GM12878 (cell line): ENCODE measurements at regions not wholly inside any gene's neighbourhood (a gene's known extent, or its start where the extent isn't known, plus 50 kb on each side); places are given as distances from the start of the nearest gene placed in this dataset.

Experiments used
- ATAC-seq: fragments of 200-7000 bp; cut with Tn5 transposase; 3 replicates; pipeline ENCODE4 v1.9.1; 2020; ENCODE audit warnings: mild to moderate bottlenecking, moderate library complexity
- BruUV-seq: library from RNA; stranded (reverse); fragments of 400-500 nt; replicated peaks from 2 replicates; lab custom pipeline; 2021; lab: Mats Ljungman, UMichigan
- CTCF ChIA-PET: fragments of 300-600 bp; sonication (Branson Sonifier 250); formaldehyde crosslinking; extraction: SDS; loops from one replicate; lab custom pipeline; 2021; ENCODE audit warnings: inconsistent platforms; lab: Yijun Ruan, JAX
- POLR2A ChIA-PET: fragments of 350-600 bp; formaldehyde crosslinking; extraction: SDS; loops from one replicate; lab custom pipeline; 2021; ENCODE audit warnings: inconsistent platforms; lab: Charles Lee
- RAD21 ChIA-PET: fragments of 300-600 bp; sonication (Branson Sonifier 250); formaldehyde crosslinking; loops from one replicate; lab custom pipeline; 2023; ENCODE audit warnings: antibody characterized with exemption; ENCODE audit not compliant: unreplicated experiment; lab: Charles Lee
- SMC1A ChIA-PET: fragments of 300-600 bp; sonication (Branson Sonifier 250); formaldehyde crosslinking; loops from one replicate; lab custom pipeline; 2023; ENCODE audit not compliant: unreplicated experiment, uncharacterized antibody; lab: Charles Lee
- DNase-seq: peaks from one replicate; pipeline ENCODE4 v3.0.0-alpha.2; 2011; ENCODE audit warnings: low read depth, low spot score
- FAIRE-seq: peaks from 3 replicates; lab custom pipeline; 2011; peaks lifted over from hg19 to GRCh38; lab: Jason Lieb, UNC
- H2AFZ ChIP-seq: 2 replicates; pipeline ENCODE4 v1.6.0; 2011; ENCODE audit warnings: low read depth, low read length, control low read depth; ENCODE audit not compliant: control insufficient read depth
- H3K27ac ChIP-seq: 2 replicates; pipeline ENCODE4 v1.5.1; 2011; ENCODE audit warnings: control low read depth; ENCODE audit not compliant: control insufficient read depth, insufficient read depth
- H3K27me3 ChIP-seq, 2 experiments: replicated peaks in 1 of 2; 2 replicates each; pipeline versions ENCODE4 v1.6.0 to v1.6.1; 2011; ENCODE audit warnings: low read length in 1 of 2; ENCODE audit not compliant: control insufficient read depth in 2 of 2, insufficient read depth in 2 of 2
- H3K36me3 ChIP-seq, 2 experiments: 2 replicates each; pipeline ENCODE4 v1.5.1; 2011; ENCODE audit warnings: low read length in 1 of 2; ENCODE audit not compliant: control insufficient read depth in 2 of 2, insufficient read depth in 2 of 2
- H3K4me1 ChIP-seq: 2 replicates; pipeline ENCODE4 v1.6.1; 2011; ENCODE audit warnings: mild to moderate bottlenecking, low read length, moderate library complexity, mixed read lengths; ENCODE audit not compliant: control insufficient read depth, insufficient read depth
- H3K4me2 ChIP-seq: 2 replicates; pipeline ENCODE4 v1.6.0; 2011; ENCODE audit warnings: control low read depth; ENCODE audit not compliant: control insufficient read depth, insufficient read depth
- H3K4me3 ChIP-seq: fragments of 200-600 bp; sonication (generic); 2 replicates; pipeline ENCODE4 v1.5.1; 2016
- H3K79me2 ChIP-seq: 2 replicates; pipeline ENCODE4 v1.6.0; 2011; ENCODE audit warnings: low read length; ENCODE audit not compliant: control insufficient read depth, insufficient read depth
- H3K9ac ChIP-seq: 2 replicates; pipeline ENCODE4 v1.8.0; 2011; ENCODE audit warnings: low read length, control low read depth, mixed read lengths; ENCODE audit not compliant: control insufficient read depth, insufficient read depth
- H3K9me3 ChIP-seq: replicated peaks from 3 replicates; pipeline ENCODE4 v1.5.1; 2011; ENCODE audit warnings: mild to moderate bottlenecking, low read length; ENCODE audit not compliant: control insufficient read depth, insufficient read depth
- H4K20me1 ChIP-seq: 2 replicates; pipeline ENCODE4 v1.6.0; 2011; ENCODE audit not compliant: control insufficient read depth, insufficient read depth
- BMI1 ChIP-seq: fragments of 450-650 bp; IDR thresholded peaks from 2 replicates; pipeline ENCODE4 v1.6.1; 2016; ENCODE audit warnings: mild to moderate bottlenecking, moderate library complexity, borderline replicate concordance
- JUND ChIP-seq: IDR thresholded peaks from 2 replicates; pipeline ENCODE4 v1.6.1; 2012; ENCODE audit warnings: low read depth, mild to moderate bottlenecking, low read length, improper control_type of control experiment, moderate library complexity
- KDM1A ChIP-seq: fragments of 200-600 bp; sonication (generic); IDR thresholded peaks from 2 replicates; pipeline ENCODE4 v1.6.1; 2016; ENCODE audit warnings: borderline replicate concordance
- PKNOX1 ChIP-seq: fragments of 450-650 bp; IDR thresholded peaks from 2 replicates; pipeline ENCODE4 v1.6.1; 2016; ENCODE audit warnings: mild to moderate bottlenecking
- ZNF24 ChIP-seq: fragments of 450-650 bp; IDR thresholded peaks from 2 replicates; pipeline ENCODE4 v1.6.1; 2017; ENCODE audit warnings: antibody characterized with exemption, mild to moderate bottlenecking
- ZNF592 ChIP-seq: fragments of 450-650 bp; IDR thresholded peaks from 2 replicates; pipeline ENCODE4 v1.6.1; 2017; ENCODE audit warnings: mild to moderate bottlenecking, moderate library complexity
- WGBS: methylation state at CpG from one replicate; pipeline ENCODE4 v1.1.6; 2016; ENCODE audit warnings: low lambda C conversion rate; ENCODE audit not compliant: insufficient replicate concordance, insufficient coverage; ENCODE audit errors: missing lambda C conversion rate; 5-methylcytosine and 5-hydroxymethylcytosine counted together
- in situ Hi-C: fragments of 300-500 bp; cut with MboI; formaldehyde crosslinking; loops from 9 replicates; pipeline ENCODE4 v1.14.3; 2018; ENCODE audit warnings: mixed read lengths
- intact Hi-C: fragments of 100-400 bp; cut with micrococcal nuclease; formaldehyde crosslinking; loops from one replicate; pipeline ENCODE4 v1.14.2; 2022; ENCODE audit not compliant: unreplicated experiment

DNA sequence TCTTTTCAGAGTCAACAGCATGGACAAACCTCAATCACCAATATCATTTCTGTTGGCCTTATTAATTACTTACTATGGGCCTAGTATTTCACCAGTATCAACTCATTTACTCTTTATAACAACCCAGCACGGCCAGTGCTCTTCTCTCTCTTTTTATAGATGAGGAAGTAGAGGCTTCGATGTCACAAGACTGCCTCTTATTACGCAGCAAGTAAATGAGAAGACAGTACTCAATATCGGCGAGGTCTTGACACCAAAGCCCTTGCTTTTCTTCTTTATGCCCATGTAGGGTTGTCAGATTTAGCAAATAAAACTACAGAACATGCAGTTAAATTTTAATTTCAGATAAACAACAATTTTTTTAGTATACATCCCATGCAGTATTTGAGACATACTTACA lies 99.0 kb upstream of the KCNMB2 start:
- 70% methylated on average over 5 of the region's 5 CpGs for WGBS
- BruUV-seq: no TSS peak
- H3K36me3 ChIP-seq: no peaks in the 10 kb centered on the region
- DNase-seq (no peak), ATAC-seq (no peak), FAIRE-seq (no peak)
- no peaks in the 10 kb centered on the region for H3K79me2 ChIP-seq
- in situ Hi-C loops: loop anchor here (10.0 to 25.0 kb wide), 2 partner anchors 878 to 1125 kb away; partner anchors contain the start of gene ACTL6A
- H4K20me1 ChIP-seq: no peaks in the 10 kb centered on the region
- H3K4me1 ChIP-seq: peaks cover 5% of the 10 kb centered on the region
- intact Hi-C loops: loop anchor here (5.0 to 10.0 kb wide), 3 partner anchors 638 to 1120 kb away; partner anchors contain the start of genes ZMAT3 and ZNF639
- H3K9me3 ChIP-seq: no peaks in the 10 kb centered on the region
- CTCF ChIA-PET: interaction anchor here (0.7 to 9.3 kb wide), 15 partner anchors 10 to 879 kb away, joined by 3 to 138 read pairs (median 4); no protein-coding TSS in a partner anchor
- no peak overlapping the region for H3K27ac ChIP-seq
- H3K9ac ChIP-seq: no peak overlapping the region
- no peak overlapping the region; the same call in 1 of the 2 replicates for H2AFZ ChIP-seq
- no peak for TF ChIP-seq KDM1A
- TF ChIP-seq ZNF592: no peak
- TF ChIP-seq JUND: no peak
- no peak for TF ChIP-seq ZNF24
- no peak for TF ChIP-seq BMI1
- no peak for TF ChIP-seq PKNOX1
- TF ChIP-seq, all 136 proteins: peak for 0
- SMC1A ChIA-PET: interaction anchor here (0.9 to 4.7 kb wide), 11 partner anchors 9 to 531 kb away, joined by 3 to 58 read pairs (median 4); no protein-coding TSS in a partner anchor
- POLR2A ChIA-PET: interaction anchor here (1.0 kb wide), 1 partner anchor 530 kb away, joined by 3 read pairs; no protein-coding TSS in a partner anchor
- Histone ChIP-seq H3K27me3 (no peaks in the 10 kb centered on the region), H3K4me2 (no peak overlapping the region), H3K4me3 (no peak overlapping the region)
- RAD21 ChIA-PET: interaction anchor here (1.0 to 5.0 kb wide), 7 partner anchors 80 to 1387 kb away, joined by 3 to 72 read pairs (median 6); no protein-coding TSS in a partner anchor
